ENCODE measurements at regions not wholly inside any gene's neighbourhood (a gene's known extent, or its start where the extent isn't known, plus 50 kb on each side); places are given as distances from the start of the nearest gene placed in this dataset.

- DNase-seq (ENCODE audit: low spot score), result no peak
- ATAC-seq, result no peak
- intact Hi-C loops (cut with DNase I), result no loop called here
Measured at GRCh38 chr11:106422583-106422982, 345.1 kb downstream of the AASDHPPT start.

- intact Hi-C loops (cut with DNase I), result no loop called here
- DNase-seq (ENCODE audit: low spot score) (no peak), ATAC-seq (no peak)
Measured at GRCh38 chr11:106424111-106424510, 346.6 kb downstream of the AASDHPPT start.

GRCh38 chr11:106425819-106426218 is 348.4 kb downstream of the AASDHPPT start:
- DNase-seq (ENCODE audit: low spot score) (no peak), ATAC-seq (no peak)
- intact Hi-C loops (cut with DNase I), result no loop called here

- ATAC-seq, result no peak
- intact Hi-C loops (cut with DNase I), result no loop called here
- no peak for DNase-seq (ENCODE audit: low spot score)
Measured at GRCh38 chr11:106426696-106427095, 349.2 kb downstream of the AASDHPPT start.

- DNase-seq (ENCODE audit: low spot score), result no peak
- intact Hi-C loops (cut with DNase I), result no loop called here
- no peak for ATAC-seq
Measured at GRCh38 chr11:106427736-106428135, 350.3 kb downstream of the AASDHPPT start.

- ATAC-seq, result no peak
- intact Hi-C loops (cut with DNase I), result no loop called here
Measured at GRCh38 chr11:106442032-106442431, 364.6 kb downstream of the AASDHPPT start.

GRCh38 chr11:106446302-106446701 is 368.8 kb downstream of the AASDHPPT start:
- intact Hi-C loops (cut with DNase I), result no loop called here
- no peak for ATAC-seq
- no peak for DNase-seq (ENCODE audit: low spot score)

More at GRCh38 chr11:106442032-106442431, 364.6 kb downstream of the AASDHPPT start:
- no peak for DNase-seq (ENCODE audit: low spot score)

GRCh38 chr11:106446955-106447354 is 369.5 kb downstream of the AASDHPPT start:
- no peak for DNase-seq (ENCODE audit: low spot score)
- ATAC-seq, result no peak
- intact Hi-C loops (cut with DNase I), result no loop called here

GRCh38 chr11:106447631-106448191 is 370.2 kb downstream of the AASDHPPT start:
- intact Hi-C loops (cut with DNase I), result no loop called here
- DNase-seq (ENCODE audit: low spot score) (no peak), ATAC-seq (no peak)

GRCh38 chr11:106449763-106450162 is 372.3 kb downstream of the AASDHPPT start:
- no peak for DNase-seq (ENCODE audit: low spot score)
- intact Hi-C loops (cut with DNase I), result no loop called here
- ATAC-seq, result no peak

- intact Hi-C loops (cut with DNase I), result no loop called here
- DNase-seq (ENCODE audit: low spot score) (no peak), ATAC-seq (no peak)
Measured at GRCh38 chr11:106451228-106451922, 373.9 kb downstream of the AASDHPPT start.

- no peak for DNase-seq (ENCODE audit: low spot score)
- intact Hi-C loops (cut with DNase I), result no loop called here
- no peak for ATAC-seq
Measured at GRCh38 chr11:106456647-106457046, 379.2 kb downstream of the AASDHPPT start.

- ATAC-seq (no peak), DNase-seq (ENCODE audit: low spot score) (no peak)
- intact Hi-C loops (cut with DNase I), result no loop called here
Measured at GRCh38 chr11:106457727-106458126, 380.3 kb downstream of the AASDHPPT start.

- intact Hi-C loops (cut with DNase I), result no loop called here
- no peak for ATAC-seq
Measured at GRCh38 chr11:106459135-106459534, 381.7 kb downstream of the AASDHPPT start.

GRCh38 chr11:106461148-106461691 is 383.8 kb downstream of the AASDHPPT start:
- intact Hi-C loops (cut with DNase I), result no loop called here
- DNase-seq (ENCODE audit: low spot score) (no peak), ATAC-seq (no peak)

More at GRCh38 chr11:106459135-106459534, 381.7 kb downstream of the AASDHPPT start:
- DNase-seq (ENCODE audit: low spot score), result no peak

- intact Hi-C loops (cut with DNase I), result no loop called here
- ATAC-seq (no peak), DNase-seq (ENCODE audit: low spot score) (no peak)
Measured at GRCh38 chr11:106461839-106462545, 384.5 kb downstream of the AASDHPPT start.

- intact Hi-C loops (cut with DNase I), result no loop called here
- DNase-seq (ENCODE audit: low spot score) (no peak), ATAC-seq (no peak)
Measured at GRCh38 chr11:106463154-106463553, 385.7 kb downstream of the AASDHPPT start.

- intact Hi-C loops (cut with DNase I), result no loop called here
- DNase-seq (ENCODE audit: low spot score) (no peak), ATAC-seq (no peak)
Measured at GRCh38 chr11:106463796-106464201, 386.3 kb downstream of the AASDHPPT start.

- ATAC-seq (no peak), DNase-seq (ENCODE audit: low spot score) (no peak)
- intact Hi-C loops (cut with DNase I), result no loop called here
Measured at GRCh38 chr11:106464728-106465127, 387.3 kb downstream of the AASDHPPT start.

GRCh38 chr11:106466521-106467080 is 389.1 kb downstream of the AASDHPPT start:
- intact Hi-C loops (cut with DNase I), result no loop called here
- ATAC-seq (no peak), DNase-seq (ENCODE audit: low spot score) (no peak)
